WERI-Rb-1 (cell line): ENCODE measurements at regions not wholly inside any gene's neighbourhood (a gene's known extent, or its start where the extent isn't known, plus 50 kb on each side); places are given as distances from the start of the nearest gene placed in this dataset.

Experiments
- DNase-seq: peaks from one replicate; pipeline ENCODE4 v3.0.0-alpha.2; 2020
- H3K27ac ChIP-seq: fragments of 250-450 bp; sonication (Bioruptor Pico); 2 replicates; pipeline ENCODE4 v1.5.1; 2020; ENCODE audit warnings: mild to moderate bottlenecking, moderate library complexity
- H3K27me3 ChIP-seq: fragments of 250-450 bp; sonication (Bioruptor Pico); 2 replicates; pipeline ENCODE4 v1.5.1; 2021; ENCODE audit warnings: mild to moderate bottlenecking, low read depth, moderate library complexity; ENCODE audit not compliant: insufficient read depth, severe bottlenecking
- H3K36me3 ChIP-seq: fragments of 250-450 bp; sonication (Bioruptor Pico); 2 replicates; pipeline ENCODE4 v1.5.1; 2020; ENCODE audit warnings: mild to moderate bottlenecking, moderate library complexity
- H3K4me3 ChIP-seq: 2 replicates; pipeline ENCODE4 v1.5.1; 2011; ENCODE audit warnings: low read depth, mild to moderate bottlenecking, control low read depth, low read length
- H3K9me3 ChIP-seq: fragments of 250-450 bp; sonication (Bioruptor Pico); 2 replicates; pipeline ENCODE4 v1.5.1; 2021; ENCODE audit warnings: mild to moderate bottlenecking, moderate library complexity; ENCODE audit not compliant: severe bottlenecking
- CTCF ChIP-seq: IDR thresholded peaks from 2 replicates; pipeline ENCODE4 v1.5.1; 2011; ENCODE audit warnings: low read depth, mild to moderate bottlenecking, control low read depth, inconsistent platforms, low read length

- Histone ChIP-seq H3K4me3 (no peak overlapping the region), H3K36me3 (no peaks in the 10 kb centered on the region), H3K9me3 (no peaks in the 10 kb centered on the region), H3K27ac (no peak overlapping the region), H3K27me3 (no peaks in the 10 kb centered on the region)
- DNase-seq: no peak
- TF ChIP-seq CTCF: no peak
These were observed 2358.0 kb downstream of the PCDH7 start for GRCh38 chr4:33078145-33078544.

- TF ChIP-seq CTCF: no peak
These were observed 2360.1 kb downstream of the PCDH7 start for GRCh38 chr4:33080275-33080674.

GRCh38 chr4:33085709-33086108 lies 2365.5 kb downstream of the PCDH7 start:
- Histone ChIP-seq H3K27ac (no peak overlapping the region), H3K9me3 (no peaks in the 10 kb centered on the region), H3K27me3 (no peaks in the 10 kb centered on the region), H3K4me3 (no peak overlapping the region), H3K36me3 (no peaks in the 10 kb centered on the region)
- no peak for TF ChIP-seq CTCF
- DNase-seq: no peak

More at GRCh38 chr4:33080275-33080674, 2360.1 kb downstream of the PCDH7 start:
- Histone ChIP-seq H3K4me3 (no peak overlapping the region), H3K9me3 (no peaks in the 10 kb centered on the region), H3K27me3 (no peaks in the 10 kb centered on the region), H3K36me3 (no peaks in the 10 kb centered on the region), H3K27ac (no peak overlapping the region)
- DNase-seq: no peak

- Histone ChIP-seq H3K36me3 (no peaks in the 10 kb centered on the region), H3K27me3 (no peaks in the 10 kb centered on the region), H3K4me3 (no peak overlapping the region), H3K27ac (no peak overlapping the region), H3K9me3 (no peaks in the 10 kb centered on the region)
- no peak for DNase-seq
- no peak for TF ChIP-seq CTCF
These were observed 2366.3 kb downstream of the PCDH7 start for GRCh38 chr4:33086331-33086925.

GRCh38 chr4:33088713-33089112 lies 2368.5 kb downstream of the PCDH7 start:
- Histone ChIP-seq H3K27me3 (no peaks in the 10 kb centered on the region), H3K27ac (no peak overlapping the region), H3K9me3 (no peaks in the 10 kb centered on the region), H3K4me3 (no peak overlapping the region), H3K36me3 (no peaks in the 10 kb centered on the region)
- no peak for DNase-seq
- no peak for TF ChIP-seq CTCF

- Histone ChIP-seq H3K36me3 (no peaks in the 10 kb centered on the region), H3K27me3 (no peaks in the 10 kb centered on the region), H3K4me3 (no peak overlapping the region), H3K27ac (no peak overlapping the region), H3K9me3 (no peaks in the 10 kb centered on the region)
- no peak for DNase-seq
- no peak for TF ChIP-seq CTCF
These were observed 2370.7 kb downstream of the PCDH7 start for GRCh38 chr4:33090910-33091309.
